ENCODE measurements at regions not wholly inside any gene's neighbourhood (a gene's known extent, or its start where the extent isn't known, plus 50 kb on each side); places are given as distances from the start of the nearest gene placed in this dataset.
A peak's percentile ranks its signal among the peaks of the same experiment; 100 is the strongest.

DNA sequence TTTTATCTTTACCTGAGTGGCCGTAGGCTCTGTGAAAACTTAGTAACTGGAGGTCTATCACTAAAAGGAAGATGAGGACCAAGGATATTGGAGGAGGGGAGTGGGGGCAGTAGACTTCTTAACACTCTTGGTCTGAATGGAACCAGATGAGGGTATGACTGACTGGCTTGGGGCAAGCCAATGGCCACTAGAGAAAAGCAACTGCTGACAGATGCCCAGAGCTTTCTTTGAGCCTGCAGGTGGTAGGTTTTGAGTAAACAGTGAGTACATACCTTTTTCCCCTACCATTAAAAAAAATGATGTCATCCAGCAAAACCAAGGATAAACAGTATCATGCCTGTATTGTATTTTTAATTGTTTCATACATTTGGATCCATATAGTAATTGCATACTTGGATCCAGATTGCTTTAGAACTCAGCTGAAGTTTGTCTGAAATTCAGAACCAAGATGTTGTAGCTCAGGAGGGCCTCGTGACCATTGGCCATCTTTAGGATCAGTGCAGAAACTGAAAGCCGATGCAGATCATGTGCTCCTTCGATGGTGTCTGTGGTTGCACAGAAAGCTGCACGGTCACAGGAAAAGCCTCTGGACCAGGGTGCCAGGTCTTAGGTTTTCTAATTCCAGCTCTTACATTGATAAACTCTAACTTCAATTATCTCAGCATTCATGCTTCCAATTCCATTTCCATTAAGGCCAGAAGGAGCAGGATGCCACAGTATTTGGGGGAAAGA lies 131.0 kb downstream of the PDGFRA start:
- no peak for DNase-seq

DNA sequence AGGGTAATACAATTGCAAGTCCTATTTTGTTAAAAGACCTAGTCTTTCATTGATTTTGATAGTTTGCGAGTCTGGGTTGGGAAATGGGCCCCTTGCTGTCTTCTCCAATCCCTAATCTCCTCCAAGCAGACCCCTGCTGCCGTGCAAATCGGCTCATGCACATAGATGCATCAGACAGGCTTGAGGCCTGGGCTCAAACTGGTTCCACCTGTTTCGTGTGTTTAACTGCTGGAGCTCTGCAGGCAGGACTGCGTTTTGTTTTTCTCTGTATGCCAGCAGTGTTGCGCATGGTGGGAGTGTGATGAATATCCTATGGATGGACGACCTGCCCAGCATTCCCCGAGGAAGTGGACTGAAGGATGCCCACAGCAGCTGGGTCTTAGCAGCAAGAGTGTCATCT lies 133.9 kb downstream of the PDGFRA start:
- no peak for DNase-seq

DNA sequence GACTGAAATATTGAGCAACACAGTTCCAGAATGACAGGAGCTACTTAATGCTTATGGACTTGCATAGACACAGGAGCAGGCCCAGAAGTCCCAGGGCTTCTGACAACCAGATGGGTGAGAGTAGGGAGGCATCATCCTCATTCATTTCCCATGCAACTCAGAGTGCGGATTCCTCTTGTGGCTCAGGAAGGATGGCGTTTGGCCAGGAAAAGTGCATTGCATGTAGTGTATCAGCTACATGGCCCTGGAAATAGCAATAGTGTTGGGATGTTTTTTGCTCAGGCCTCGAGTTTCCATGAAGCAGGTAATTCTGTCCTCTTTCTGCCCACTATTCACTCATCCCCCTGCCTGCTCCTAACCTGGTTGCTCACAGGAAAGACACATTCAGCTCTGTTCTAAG lies 136.6 kb downstream of the PDGFRA start:
- no peak for DNase-seq

DNA sequence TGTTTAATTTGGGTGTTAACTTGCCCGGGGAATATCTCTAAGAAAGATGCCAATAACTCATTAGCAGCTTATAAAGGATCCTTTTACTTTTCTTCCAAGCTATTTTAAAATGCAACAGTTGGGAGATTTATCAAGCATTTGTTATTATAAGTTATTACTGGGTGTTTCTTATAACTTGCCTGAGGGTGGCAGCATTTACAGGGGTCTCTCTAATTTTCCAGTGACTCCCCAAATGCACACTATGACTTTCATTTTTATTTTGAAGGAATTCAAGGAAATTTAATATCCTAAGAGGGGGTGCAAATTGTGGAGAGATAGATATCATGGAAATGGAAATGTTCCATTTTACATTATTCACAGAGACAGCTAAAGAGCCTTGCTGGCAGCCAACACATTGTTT lies 138.0 kb downstream of the PDGFRA start:
- no peak for DNase-seq

DNA sequence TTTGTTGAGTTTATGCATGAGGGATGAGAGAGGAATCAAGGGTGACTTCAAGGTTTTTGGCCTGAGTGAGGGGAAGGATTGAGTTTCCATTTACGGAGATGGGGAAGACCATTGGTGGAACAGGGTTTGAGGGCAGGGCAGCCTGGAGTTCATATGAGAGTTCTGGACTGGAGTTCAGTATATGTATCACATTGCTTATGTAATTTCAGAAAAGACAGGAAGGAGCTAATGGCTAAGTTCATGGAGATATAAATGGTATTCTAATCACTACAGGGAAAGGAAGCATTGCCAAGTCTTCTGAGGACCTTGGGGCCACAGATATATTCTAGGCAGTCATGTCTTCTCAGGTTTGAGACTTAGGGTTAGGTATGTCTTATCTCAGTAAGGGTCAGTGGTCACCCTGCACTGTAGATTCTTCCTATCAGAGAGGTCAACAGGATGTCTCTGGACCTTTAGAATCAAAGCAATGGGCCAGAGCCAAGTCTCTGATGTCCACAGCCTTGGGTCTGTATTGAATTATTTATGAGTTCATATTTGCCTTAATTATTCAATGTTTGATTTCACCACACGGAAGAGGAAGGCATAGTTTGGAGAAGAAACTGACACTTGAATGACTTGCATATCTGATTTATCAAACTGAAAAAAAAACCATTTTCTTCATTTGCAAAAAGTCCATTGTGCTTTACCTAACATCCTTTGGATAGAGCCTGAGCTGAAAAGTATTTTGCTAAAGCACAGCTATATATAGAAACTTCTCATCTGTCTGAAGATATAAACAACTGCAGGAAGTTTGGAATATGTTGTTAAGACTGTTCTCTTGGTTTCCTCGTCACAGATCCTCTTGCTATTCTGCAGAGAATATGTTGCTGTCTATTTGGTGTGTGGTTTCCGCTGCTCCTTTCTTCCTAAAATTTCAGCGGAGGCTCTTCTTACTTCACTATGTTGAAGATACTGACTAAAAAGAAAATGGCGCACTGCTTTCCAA lies 139.5 kb downstream of the PDGFRA start:
- no peak for DNase-seq

DNA sequence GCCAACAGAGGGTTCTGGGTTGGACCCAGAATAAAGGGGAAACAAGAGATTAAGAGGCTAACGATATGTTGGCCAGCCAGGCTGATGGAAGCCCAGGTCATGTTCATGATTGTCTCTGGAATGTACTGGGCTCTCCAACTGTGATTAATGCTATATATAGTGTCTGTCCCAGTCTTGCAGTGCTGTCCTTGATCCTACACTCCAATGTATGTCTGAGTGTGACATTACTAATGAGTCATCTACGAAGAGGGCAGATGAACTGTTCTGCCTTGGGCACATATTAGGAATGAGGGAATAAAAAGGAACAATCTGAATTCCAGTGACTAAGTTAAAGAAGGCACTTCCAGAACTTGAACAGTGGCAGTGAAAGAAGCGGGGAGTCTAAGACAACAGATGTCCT lies 142.1 kb downstream of the PDGFRA start:
- DNase-seq = no peak

DNA sequence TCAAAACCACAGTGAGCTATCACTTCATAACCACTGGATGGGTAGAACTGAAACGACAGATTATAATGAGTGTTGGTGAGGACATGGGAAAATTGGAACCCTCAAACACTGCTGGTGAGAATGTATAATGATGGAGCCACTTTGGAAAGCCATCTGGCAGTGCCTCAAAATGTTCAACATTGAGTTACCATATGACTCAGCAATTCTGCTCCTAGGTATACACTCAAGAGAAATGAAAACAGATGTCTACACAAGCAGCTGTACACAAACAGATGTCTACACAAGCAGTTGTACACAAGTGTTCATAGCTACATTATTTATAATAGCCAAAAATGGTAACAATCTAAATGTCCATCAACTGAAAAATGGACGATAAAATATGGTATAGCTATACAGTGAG lies 143.9 kb downstream of the PDGFRA start:
- DNase-seq = no peak

DNA sequence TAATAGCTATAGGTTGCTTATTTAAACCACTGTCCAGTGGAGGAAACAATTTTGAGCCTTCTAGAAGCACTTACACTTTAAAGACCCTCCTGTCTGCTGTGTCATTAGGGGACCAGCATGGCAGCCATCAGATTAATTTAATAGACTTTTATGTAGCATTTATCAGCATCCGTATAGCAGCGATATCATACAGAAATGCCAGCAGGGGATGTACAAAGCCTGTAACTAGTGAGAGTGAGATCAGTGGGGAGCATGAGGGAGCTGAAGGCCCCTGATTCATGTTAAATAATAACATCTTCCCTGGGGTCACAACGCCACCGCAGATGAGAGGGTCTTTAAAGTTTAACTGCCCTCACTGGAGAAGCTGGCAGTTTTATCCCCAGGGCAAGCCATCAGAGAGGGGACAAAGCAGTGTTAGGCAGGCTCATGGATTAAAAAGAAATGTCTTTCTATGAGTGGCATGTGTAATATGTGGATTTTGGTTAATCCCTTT lies 144.7 kb downstream of the PDGFRA start:
- no peak for DNase-seq

DNA sequence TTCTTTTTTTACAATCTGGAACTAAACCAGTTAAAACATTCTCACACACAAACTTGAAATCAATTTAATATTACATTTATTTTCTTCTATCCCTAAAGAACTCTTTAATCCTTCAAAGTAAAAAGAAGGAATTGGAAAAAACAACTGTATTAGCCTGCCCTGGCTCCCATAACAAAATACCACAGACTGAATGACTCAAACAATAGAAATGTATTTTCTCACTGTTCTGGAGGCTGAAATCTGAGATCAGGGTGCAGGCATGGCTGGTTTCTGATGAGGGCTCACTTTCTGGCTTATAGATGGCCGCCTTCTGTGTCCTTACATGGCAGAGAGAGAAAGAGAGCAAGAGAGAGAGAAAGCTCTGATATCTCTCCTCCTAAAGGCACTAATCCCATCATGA lies 149.4 kb downstream of the PDGFRA start:
- no peak for DNase-seq

DNA sequence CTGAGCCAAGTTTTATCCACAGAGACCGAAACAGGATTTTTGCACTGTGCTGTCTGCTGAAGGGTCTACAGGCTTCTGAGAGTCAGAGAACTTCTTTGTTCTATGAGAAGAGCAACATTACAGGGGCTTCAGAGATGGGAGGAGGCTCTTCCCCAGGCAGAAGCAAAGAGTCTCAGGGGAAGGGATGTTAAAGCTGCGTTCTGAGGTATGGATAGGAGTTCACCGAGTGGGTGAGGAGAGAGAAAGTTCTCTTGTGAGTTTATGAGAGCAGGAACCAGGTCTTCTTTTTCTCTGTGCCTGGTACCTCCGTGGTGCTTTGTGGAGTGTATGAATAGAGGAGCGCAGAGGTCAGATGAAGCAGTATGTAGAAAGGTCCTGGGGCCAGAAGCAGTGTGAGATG lies 155.1 kb downstream of the PDGFRA start:
- no peak for DNase-seq

DNA sequence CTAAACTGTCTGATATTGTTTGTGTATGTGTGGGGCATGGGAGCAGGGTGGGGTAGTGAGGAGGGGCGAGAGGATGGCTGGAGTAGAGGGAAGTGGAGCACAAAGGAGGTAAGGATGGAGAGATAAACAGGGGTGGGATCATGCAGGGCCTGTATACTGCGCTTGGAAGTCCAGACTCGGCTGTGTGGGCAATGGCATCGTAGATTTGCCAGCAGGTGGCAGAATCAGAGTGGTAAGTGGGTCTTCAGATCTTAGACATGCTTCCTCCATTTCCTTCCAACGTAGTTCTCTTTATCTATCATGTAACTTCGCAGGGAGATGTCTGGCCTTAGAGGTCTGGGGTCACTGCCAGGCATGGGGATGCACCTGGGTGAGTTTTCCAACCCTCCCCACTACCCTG lies 155.5 kb downstream of the PDGFRA start:
- DNase-seq = peak; percentile 1

DNA sequence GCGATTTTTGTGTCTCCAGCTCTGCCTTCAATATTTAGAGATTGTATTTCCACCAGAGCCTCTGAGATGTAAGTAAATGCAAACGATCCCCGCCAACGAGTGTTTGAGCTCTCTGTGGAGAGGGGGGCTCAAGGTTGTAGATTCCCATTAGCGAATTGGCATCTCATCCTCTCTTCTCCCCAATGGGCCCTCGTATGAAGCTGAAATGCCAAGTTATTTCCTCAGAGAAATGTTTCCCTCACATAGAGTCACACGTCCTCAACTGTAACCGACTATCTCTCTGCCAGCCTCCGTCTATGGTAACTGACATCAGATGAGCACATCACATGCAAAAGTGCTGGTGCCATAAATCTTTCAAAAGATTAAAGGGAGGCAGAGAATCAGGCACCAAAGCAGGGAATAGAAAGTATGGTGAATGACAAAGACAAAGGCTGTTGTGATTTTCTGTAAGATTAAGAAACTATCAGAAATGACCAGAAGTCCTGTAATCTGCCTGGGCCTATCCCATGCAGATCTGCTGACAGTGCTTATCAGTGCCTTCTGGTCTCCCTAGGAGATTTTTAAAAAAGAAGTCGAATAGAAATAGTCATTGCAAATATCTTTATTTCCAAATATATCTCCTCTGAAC lies 157.1 kb downstream of the PDGFRA start:
- no peak for DNase-seq

DNA sequence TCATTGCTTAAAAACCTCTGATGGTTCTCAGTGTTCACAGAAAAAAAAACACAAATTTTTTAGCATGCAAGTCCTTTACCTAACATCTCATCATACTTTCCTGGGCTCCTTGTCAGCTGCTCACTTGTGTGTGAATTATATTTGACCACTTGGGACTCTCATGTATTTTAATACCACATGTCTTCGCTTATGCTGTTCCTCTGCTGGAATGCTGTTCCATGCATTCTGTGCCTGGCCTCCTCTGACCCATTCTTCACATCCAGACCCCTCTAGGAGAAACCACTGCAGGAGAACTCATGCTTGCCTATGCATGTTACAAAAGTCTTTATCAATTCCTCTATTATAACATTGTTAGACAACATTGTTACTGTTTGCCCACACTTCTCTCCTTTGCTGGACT lies 157.6 kb downstream of the PDGFRA start:
- no peak for DNase-seq

DNA sequence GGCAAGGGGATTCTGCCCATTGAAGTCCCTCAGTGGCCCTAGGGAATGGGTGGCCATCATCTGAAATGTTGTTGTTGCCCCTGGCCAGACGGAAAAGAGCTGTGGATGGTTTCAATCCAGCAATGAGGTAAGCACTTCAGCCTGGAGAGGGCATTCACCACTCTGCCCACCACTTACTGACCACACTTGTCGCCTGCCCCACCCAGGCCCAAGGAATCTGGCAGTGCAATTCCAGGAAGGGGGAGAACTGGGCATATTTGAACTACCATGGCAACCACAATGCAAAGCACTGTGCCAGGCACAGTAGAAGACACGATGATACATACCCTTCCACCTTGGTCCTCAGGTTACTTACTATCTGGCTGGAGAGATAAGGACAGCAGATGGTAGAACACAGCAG lies 161.6 kb downstream of the PDGFRA start:
- DNase-seq = no peak

DNA sequence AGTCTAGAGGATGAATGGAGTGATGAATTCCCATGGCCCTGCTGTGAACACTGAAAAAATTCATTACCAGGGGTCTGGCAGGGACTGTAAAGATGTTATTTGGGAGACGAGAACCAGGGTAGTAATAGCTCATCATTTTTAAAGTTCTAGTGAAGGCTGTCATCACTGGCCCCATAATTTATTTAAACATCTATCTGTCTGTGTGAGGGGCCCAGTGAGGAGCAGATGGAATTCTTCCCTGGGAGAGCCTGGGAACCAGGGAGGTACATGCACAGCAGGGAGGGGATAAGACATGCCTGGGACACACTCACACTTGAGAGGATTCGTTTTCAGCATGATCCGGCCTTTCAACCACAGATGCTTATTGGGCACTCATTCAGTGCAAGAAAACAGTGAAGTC lies 162.0 kb downstream of the PDGFRA start:
- DNase-seq = no peak

DNA sequence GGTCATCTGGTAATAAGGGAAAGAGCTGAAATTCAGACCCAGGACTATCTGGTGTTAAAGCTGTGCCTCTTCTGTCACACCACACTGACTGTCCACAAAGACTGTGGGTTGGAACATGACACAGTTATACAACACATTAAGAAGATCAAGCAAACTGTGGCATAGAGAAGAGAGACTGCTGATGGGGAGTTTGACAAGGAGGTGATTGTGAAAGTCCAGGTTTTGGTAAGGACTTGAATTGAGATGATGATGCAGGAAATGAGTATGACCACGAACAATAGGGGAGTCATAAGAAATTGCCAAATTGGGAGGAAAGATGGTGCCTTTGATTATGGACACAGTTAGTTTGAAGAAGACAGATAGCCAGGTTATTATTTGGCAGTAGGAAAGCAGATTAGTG lies 163.4 kb downstream of the PDGFRA start:
- DNase-seq = no peak

DNA sequence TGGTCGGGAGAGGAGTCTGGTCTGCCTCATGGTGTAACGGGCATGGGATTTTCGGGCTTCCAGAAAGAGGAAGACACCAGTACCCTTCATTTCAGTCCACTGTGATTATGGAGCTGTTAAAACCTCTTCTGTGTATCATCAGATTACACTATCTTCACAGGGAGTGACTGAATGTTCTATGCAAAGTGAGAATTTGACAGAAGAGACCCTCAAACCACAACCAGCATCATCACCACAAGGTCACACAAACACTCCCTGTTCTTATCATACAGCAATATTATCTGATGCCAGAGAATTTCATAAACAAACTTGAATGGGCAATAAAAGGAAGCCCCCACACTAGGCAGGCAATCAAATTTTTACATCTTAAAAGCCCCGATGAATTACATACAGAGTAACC lies 164.2 kb downstream of the PDGFRA start:
- DNase-seq = no peak

DNA sequence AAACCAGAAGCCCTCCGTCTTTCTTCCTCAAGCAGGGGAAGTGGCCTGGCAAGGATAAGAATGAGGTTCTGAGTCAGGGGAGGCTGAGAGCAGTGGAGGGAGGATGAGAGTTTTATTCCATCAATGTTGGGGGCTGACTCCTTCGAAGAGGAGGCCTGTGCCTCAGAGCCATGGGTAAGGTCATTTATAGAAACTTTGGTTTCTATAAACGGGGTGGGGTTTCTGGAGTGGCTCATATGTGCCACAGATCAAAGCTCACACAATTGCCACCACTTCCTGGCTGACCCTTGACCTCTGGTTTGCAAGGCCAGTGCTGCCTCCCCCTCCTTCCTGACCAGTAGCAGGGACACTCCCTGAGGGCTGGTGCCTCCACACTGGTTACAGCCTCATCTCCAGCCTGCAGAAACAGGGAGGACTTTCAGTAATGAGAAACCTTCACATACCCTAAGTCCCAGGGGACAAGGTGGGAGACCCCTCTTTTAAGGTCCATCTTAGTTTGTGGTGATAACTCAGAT lies 166.0 kb downstream of the PDGFRA start:
- DNase-seq = no peak

DNA sequence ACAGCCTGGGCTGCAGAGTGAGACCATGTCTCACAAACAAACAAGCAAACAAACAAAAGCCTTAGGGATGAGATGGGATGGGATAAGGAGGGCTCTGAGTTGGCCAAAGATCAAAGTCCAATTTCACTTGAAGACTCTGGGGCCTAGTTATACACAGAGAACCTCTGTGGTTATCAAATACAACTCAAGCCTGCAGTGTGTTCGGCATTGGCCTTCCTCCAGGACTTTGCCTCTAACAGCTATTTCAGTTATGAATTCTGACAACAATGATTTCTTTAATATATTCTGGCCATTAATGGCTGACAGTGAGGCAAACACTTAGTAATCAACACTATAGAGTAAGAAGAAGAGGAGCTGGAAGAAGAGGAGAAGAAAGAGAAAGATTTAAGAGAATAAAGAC lies 171.1 kb downstream of the PDGFRA start:
- DNase-seq = peak; percentile 38

DNA sequence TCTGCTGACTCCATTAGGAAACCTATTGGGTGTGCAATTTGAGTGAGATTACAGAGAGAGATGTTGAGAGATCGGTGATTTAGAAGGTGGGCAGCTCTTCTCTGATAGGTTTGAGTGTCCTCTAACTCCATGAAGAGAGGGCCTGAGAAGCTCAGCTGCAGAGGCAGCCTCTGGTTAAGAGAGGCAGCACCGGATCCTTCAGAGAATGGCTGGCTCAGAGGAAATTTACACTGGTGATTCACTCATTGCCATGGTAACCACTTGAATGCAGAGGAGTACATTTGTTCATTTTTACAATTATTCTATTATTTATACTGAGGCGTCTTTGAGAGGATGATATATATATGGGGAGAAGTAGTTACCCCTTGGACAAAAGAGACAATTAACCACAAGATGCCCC lies 171.7 kb downstream of the PDGFRA start:
- peak; percentile 58 for DNase-seq

DNA sequence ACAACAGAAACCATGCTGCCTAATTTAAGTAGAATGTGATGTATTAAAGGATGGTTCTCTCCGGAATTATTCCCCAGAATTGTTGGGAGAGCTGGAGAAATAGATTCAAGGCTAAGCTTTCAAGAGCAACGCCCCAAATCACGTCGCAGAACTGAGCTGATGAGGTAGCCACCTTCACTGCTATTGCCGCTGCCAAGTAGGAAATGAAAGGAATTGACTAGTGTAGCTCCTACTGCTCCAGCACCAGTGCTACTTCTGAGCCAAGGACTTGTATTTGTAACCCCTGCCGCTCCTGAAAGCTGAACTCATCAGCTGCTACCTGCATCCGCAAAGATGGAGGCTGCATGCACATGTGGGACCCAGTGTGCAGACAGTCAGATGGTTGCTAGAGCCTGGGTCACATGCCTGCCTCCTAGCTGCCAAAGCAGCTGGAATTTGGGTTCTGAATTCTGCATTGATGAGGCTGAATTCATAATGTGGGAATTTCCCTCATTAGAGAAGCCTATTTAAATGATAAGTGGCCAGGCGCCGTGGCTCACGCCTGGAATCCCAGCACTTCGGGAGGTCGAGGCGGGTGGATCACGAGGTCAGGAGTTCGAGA lies 173.9 kb downstream of the PDGFRA start:
- no peak for DNase-seq

DNA sequence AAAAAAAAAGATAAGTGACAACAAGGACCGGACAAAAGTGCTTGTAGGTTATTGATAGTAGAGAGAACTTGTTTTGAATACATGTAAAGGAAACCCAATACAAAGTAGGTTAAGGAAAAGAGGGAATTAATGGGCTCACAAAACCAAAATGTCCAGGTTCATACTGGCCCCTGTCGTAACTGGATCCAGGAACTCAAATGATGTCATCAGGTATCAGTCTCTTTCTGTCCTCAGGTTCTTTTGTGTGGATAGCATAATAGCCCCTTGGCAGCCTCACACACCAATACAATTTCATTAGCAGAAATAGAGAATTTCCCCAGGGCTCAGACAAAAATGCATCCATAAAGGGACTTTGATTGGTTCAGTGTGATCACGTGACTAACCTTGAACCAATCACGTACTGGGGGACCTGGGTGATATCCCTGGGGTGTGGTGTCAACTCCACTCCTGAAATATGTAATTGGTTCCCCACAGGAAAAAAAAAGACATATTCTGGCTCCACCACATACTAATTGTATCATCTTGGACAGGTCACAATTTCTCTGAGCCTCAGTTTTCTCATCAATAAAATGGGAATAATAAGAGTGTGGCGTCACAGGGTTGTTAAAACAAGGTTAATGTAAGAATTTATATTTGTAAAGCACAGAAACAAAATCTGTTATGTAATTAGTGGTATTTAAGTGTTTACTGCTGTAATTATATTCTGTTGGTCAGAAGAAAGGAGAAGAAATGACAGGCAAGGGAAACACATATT lies 174.8 kb downstream of the PDGFRA start:
- DNase-seq = no peak
